HEK293 (cell line): ENCODE measurements at regions not wholly inside any gene's neighbourhood (a gene's known extent, or its start where the extent isn't known, plus 50 kb on each side); places are given as distances from the start of the nearest gene placed in this dataset.
"Not testable (repeated sequence)": the region's sequence is repeated elsewhere in the genome, so short reads cannot be mapped to it uniquely, and the experiment has no call there.

Experiments used
- CTCF ChIA-PET: fragments of 350-600 bp; formaldehyde crosslinking; extraction: SDS; loops from one replicate; lab custom pipeline; 2021; ENCODE audit warnings: antibody characterized with exemption; lab: Yijun Ruan, JAX
- POLR2A ChIA-PET: fragments of 300-600 bp; formaldehyde crosslinking; extraction: SDS; loops from one replicate; lab custom pipeline; 2020; ENCODE audit warnings: antibody characterized with exemption, inconsistent platforms; lab: Yijun Ruan, JAX
- H3K27ac ChIP-seq: fragments of 200-500 bp; sonication (Bioruptor generic); 2 replicates; pipeline ENCODE4 v1.5.1; 2014; ENCODE audit warnings: low read depth, low read length, control low read depth, inconsistent platforms; ENCODE audit errors: extremely low read depth
- H3K36me3 ChIP-seq, 2 experiments: fragments of 200-500 bp in 1 of 2; sonication (Bioruptor generic) in 1 of 2; 1 replicate in 1 of 2; 2 replicates in 1 of 2; pipeline ENCODE4 v1.5.1; 2014 to 2017; ENCODE audit warnings: inconsistent platforms in 2 of 2, low read length in 2 of 2; ENCODE audit not compliant: control insufficient read depth in 2 of 2, insufficient read depth in 1 of 2
- H3K4me1 ChIP-seq: fragments of 200-500 bp; sonication (Bioruptor generic); 2 replicates; pipeline ENCODE4 v1.5.1; 2014; ENCODE audit warnings: mild to moderate bottlenecking, low read length, inconsistent platforms; ENCODE audit not compliant: control insufficient read depth, insufficient read depth
- H3K4me3 ChIP-seq: 2 replicates; pipeline ENCODE4 v1.5.1; 2011; ENCODE audit warnings: low read depth, mild to moderate bottlenecking, control low read depth, low read length, moderate library complexity
- H3K9me3 ChIP-seq: fragments of 200-500 bp; sonication (Bioruptor generic); 2 replicates; pipeline ENCODE4 v1.5.1; 2014; ENCODE audit warnings: low read depth, low read length, inconsistent platforms; ENCODE audit not compliant: control insufficient read depth, insufficient read depth
- FEZF1 ChIP-seq: fragments of 450-650 bp; formaldehyde crosslinking; IDR thresholded peaks from 2 replicates; pipeline ENCODE4 v1.5.1; 2016; ENCODE audit warnings: missing biosample characterization, missing genetic modification characterization
- GFI1B ChIP-seq: fragments of 450-650 bp; formaldehyde crosslinking; IDR thresholded peaks from 2 replicates; pipeline ENCODE4 v1.5.1; 2016; ENCODE audit warnings: missing biosample characterization, missing genetic modification characterization
- GLI4 ChIP-seq: fragments of 450-650 bp; formaldehyde crosslinking; IDR thresholded peaks from 2 replicates; pipeline ENCODE4 v1.5.1; 2016; ENCODE audit warnings: missing biosample characterization, missing genetic modification characterization
- KLF7 ChIP-seq: fragments of 450-650 bp; formaldehyde crosslinking; IDR thresholded peaks from 2 replicates; pipeline ENCODE4 v1.5.1; 2016; ENCODE audit warnings: missing biosample characterization, missing genetic modification characterization, borderline replicate concordance
- ZNF114 ChIP-seq: fragments of 450-650 bp; formaldehyde crosslinking; IDR thresholded peaks from 2 replicates; pipeline ENCODE4 v1.5.0; 2017; ENCODE audit warnings: missing biosample characterization, missing genetic modification characterization
- ZNF121 ChIP-seq: fragments of 450-650 bp; formaldehyde crosslinking; IDR thresholded peaks from 2 replicates; pipeline ENCODE4 v1.5.1; 2016; ENCODE audit warnings: missing biosample characterization, missing genetic modification characterization
- ZNF138 ChIP-seq: fragments of 450-650 bp; formaldehyde crosslinking; IDR thresholded peaks from 2 replicates; pipeline ENCODE4 v1.5.1; 2016; ENCODE audit warnings: missing biosample characterization, missing genetic modification characterization, borderline replicate concordance
- ZNF16 ChIP-seq: fragments of 450-650 bp; formaldehyde crosslinking; IDR thresholded peaks from 2 replicates; pipeline ENCODE4 v1.5.1; 2016; ENCODE audit warnings: low read depth, missing biosample characterization, missing genetic modification characterization
- ZNF23 ChIP-seq: fragments of 450-650 bp; formaldehyde crosslinking; IDR thresholded peaks from 2 replicates; pipeline ENCODE4 v1.5.1; 2016; ENCODE audit warnings: missing biosample characterization, missing genetic modification characterization, borderline replicate concordance
- ZNF529 ChIP-seq: fragments of 450-650 bp; formaldehyde crosslinking; IDR thresholded peaks from 2 replicates; pipeline ENCODE4 v1.5.1; 2017; ENCODE audit warnings: missing genetic modification characterization, missing biosample characterization; ENCODE audit not compliant: insufficient replicate concordance
- ZNF555 ChIP-seq: fragments of 450-650 bp; formaldehyde crosslinking; conservative IDR thresholded peaks from 2 replicates; pipeline ENCODE4 v1.5.1; 2017; ENCODE audit warnings: missing biosample characterization, mild to moderate bottlenecking, missing genetic modification characterization, inconsistent platforms
- ZNF571 ChIP-seq: fragments of 450-650 bp; formaldehyde crosslinking; IDR thresholded peaks from 2 replicates; pipeline ENCODE4 v1.5.0; 2017; ENCODE audit warnings: missing biosample characterization, missing genetic modification characterization
- ZNF626 ChIP-seq: fragments of 450-650 bp; sonication (Bioruptor Pico); formaldehyde crosslinking; IDR thresholded peaks from 2 replicates; pipeline ENCODE4 v1.5.1; 2018; ENCODE audit warnings: missing biosample characterization, missing genetic modification characterization, inconsistent platforms
- TF ChIP-seq, protein P1 (sequence below): fragments of 450-650 bp; formaldehyde crosslinking; IDR thresholded peaks from 2 replicates; pipeline ENCODE4 v1.5.1; 2016; ENCODE audit warnings: missing biosample characterization, missing genetic modification characterization, borderline replicate concordance
- TF ChIP-seq, protein P2 (sequence below): fragments of 450-650 bp; formaldehyde crosslinking; IDR thresholded peaks from 2 replicates; pipeline ENCODE4 v1.5.1; 2016; ENCODE audit warnings: missing biosample characterization, missing genetic modification characterization, borderline replicate concordance
- TF ChIP-seq, protein P3 (sequence below): IDR thresholded peaks from 2 replicates; pipeline ENCODE4 v1.6.1; 2011; ENCODE audit warnings: mild to moderate bottlenecking, low read depth, low read length, borderline replicate concordance
- TF ChIP-seq, protein P4 (sequence below): fragments of 450-650 bp; formaldehyde crosslinking; IDR thresholded peaks from 2 replicates; pipeline ENCODE4 v1.5.1; 2016; ENCODE audit warnings: missing biosample characterization, missing genetic modification characterization

DNA sequence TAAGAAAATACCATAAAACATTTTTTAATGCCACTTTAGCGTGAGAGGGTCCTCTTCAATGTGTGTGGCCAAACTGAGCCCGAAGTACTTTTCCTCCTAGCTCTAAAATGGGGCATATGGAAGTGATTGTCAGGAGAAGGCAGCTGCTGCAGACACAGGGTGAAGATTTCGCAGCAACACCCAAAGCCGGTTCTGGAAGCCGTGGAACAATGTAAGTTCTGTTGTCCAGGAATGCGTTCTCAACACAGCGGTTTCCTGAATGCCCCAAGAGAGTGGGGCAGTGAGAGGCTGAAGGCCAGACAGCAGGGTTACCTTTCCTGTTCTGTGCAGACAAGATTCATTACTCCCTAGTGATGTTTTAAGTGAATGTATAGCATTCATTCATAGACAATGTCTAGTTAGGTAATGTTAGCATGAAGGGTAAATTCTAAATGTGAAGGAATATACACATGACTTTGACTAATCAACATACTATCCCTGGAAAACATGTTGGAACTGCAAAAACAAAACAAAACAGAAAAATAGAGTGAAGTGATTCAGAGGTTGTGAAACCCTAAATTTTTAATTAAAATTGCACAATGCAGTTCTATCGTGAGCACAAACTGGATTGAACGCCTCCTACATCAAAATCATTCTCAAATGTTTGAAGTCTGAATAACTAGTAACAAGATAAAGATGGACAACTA, 197.0 kb upstream of the SEMA6A start:
- CTCF ChIA-PET = interaction anchor here (0.7 kb wide), 1 partner anchor 10 kb away, joined by 3 read pairs; no protein-coding TSS in a partner anchor
- Histone ChIP-seq H3K9me3 (no peaks in the 10 kb centered on the region), H3K27ac (no peak overlapping the region), H3K4me1 (peaks cover 4% of the 10 kb centered on the region; the same call in 1 of the 2 replicates), H3K4me3 (no peak overlapping the region), H3K36me3 (no peaks in the 10 kb centered on the region)
- no peak for TF ChIP-seq GLI4 (tag by site-specific recombination)
- POLR2A ChIA-PET = no interaction called here

DNA sequence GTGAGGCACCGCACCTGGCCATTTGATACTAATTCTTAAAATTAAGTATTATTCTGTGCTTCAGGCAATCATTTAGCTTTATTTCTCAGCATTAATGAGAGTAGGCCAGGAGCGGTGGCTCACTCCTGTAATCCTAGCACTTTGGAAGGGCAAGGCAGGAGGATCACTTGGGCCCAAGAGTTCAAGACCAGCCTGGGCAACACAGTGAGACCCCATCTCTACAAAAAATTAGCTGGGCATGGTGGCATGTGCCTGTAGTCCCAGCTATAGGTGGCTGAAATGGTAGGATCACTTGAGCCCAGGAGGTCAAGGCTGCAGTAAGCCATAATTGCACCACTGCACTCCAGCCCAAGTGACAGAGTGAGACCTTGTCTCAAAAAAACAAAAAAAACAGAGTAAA, 195.3 kb upstream of the SEMA6A start:
- POLR2A ChIA-PET, H3K36me3 ChIP-seq, H3K4me3 ChIP-seq, H3K9me3 ChIP-seq, CTCF ChIA-PET, H3K27ac ChIP-seq: not testable (repeated sequence)
- TF ChIP-seq ZNF121 (tag by site-specific recombination) = peak; percentile 57; the same call in 1 of the 2 replicates
- H3K4me1 ChIP-seq = peaks cover 18% of the 10 kb centered on the region

DNA sequence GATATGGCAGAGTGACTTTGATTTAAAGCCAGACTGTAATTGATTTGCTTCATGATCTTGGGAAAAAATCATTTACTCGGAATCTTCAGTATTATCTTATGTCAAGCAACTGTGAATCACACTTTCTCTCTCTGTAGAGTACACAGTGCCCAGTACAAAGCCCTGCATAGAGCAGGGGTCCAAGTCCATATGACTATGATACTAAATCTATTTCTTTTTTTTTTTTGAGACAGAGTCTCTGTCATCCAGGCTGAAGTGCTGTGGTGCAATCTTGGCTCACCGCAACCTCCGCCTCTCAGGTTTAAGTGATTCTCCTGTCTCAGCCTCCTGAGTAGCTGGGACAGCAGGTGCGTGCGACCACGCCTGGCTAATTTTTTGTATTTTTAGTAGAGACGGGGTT, 194.8 kb upstream of the SEMA6A start:
- peaks cover 21% of the 10 kb centered on the region for H3K4me1 ChIP-seq
- CTCF ChIA-PET = no interaction called here
- no peak overlapping the region for H3K27ac ChIP-seq
- H3K9me3 ChIP-seq = no peaks in the 10 kb centered on the region
- no peaks in the 10 kb centered on the region for H3K36me3 ChIP-seq
- TF ChIP-seq, protein P1, sequence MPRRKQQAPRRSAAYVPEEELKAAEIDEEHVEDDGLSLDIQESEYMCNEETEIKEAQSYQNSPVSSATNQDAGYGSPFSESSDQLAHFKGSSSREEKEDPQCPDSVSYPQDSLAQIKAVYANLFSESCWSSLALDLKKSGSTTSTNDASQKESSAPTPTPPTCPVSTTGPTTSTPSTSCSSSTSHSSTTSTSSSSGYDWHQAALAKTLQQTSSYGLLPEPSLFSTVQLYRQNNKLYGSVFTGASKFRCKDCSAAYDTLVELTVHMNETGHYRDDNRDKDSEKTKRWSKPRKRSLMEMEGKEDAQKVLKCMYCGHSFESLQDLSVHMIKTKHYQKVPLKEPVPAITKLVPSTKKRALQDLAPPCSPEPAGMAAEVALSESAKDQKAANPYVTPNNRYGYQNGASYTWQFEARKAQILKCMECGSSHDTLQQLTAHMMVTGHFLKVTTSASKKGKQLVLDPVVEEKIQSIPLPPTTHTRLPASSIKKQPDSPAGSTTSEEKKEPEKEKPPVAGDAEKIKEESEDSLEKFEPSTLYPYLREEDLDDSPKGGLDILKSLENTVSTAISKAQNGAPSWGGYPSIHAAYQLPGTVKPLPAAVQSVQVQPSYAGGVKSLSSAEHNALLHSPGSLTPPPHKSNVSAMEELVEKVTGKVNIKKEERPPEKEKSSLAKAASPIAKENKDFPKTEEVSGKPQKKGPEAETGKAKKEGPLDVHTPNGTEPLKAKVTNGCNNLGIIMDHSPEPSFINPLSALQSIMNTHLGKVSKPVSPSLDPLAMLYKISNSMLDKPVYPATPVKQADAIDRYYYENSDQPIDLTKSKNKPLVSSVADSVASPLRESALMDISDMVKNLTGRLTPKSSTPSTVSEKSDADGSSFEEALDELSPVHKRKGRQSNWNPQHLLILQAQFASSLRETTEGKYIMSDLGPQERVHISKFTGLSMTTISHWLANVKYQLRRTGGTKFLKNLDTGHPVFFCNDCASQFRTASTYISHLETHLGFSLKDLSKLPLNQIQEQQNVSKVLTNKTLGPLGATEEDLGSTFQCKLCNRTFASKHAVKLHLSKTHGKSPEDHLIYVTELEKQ (tag by site-specific recombination) = no peak
- TF ChIP-seq ZNF114 (tag by site-specific recombination) = no peak
- TF ChIP-seq ZNF626 (tag by site-specific recombination) = no peak
- no peak for TF ChIP-seq ZNF138 (tag by site-specific recombination)
- TF ChIP-seq ZNF23 = no peak
- TF ChIP-seq KLF7 (tag by site-specific recombination) = no peak
- TF ChIP-seq ZNF555 (tag by site-specific recombination) = no peak
- TF ChIP-seq, protein P2, sequence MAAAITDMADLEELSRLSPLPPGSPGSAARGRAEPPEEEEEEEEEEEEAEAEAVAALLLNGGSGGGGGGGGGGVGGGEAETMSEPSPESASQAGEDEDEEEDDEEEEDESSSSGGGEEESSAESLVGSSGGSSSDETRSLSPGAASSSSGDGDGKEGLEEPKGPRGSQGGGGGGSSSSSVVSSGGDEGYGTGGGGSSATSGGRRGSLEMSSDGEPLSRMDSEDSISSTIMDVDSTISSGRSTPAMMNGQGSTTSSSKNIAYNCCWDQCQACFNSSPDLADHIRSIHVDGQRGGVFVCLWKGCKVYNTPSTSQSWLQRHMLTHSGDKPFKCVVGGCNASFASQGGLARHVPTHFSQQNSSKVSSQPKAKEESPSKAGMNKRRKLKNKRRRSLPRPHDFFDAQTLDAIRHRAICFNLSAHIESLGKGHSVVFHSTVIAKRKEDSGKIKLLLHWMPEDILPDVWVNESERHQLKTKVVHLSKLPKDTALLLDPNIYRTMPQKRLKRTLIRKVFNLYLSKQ (tag by site-specific recombination) = no peak
- TF ChIP-seq, protein P3, sequence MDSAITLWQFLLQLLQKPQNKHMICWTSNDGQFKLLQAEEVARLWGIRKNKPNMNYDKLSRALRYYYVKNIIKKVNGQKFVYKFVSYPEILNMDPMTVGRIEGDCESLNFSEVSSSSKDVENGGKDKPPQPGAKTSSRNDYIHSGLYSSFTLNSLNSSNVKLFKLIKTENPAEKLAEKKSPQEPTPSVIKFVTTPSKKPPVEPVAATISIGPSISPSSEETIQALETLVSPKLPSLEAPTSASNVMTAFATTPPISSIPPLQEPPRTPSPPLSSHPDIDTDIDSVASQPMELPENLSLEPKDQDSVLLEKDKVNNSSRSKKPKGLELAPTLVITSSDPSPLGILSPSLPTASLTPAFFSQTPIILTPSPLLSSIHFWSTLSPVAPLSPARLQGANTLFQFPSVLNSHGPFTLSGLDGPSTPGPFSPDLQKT = no peak
- no peak for TF ChIP-seq ZNF529 (tag by site-specific recombination)
- no peak for TF ChIP-seq ZNF16 (tag by site-specific recombination)
- no peak for TF ChIP-seq ZNF571 (tag by site-specific recombination)
- no peak for TF ChIP-seq GFI1B (tag by site-specific recombination)
- TF ChIP-seq, protein P4, sequence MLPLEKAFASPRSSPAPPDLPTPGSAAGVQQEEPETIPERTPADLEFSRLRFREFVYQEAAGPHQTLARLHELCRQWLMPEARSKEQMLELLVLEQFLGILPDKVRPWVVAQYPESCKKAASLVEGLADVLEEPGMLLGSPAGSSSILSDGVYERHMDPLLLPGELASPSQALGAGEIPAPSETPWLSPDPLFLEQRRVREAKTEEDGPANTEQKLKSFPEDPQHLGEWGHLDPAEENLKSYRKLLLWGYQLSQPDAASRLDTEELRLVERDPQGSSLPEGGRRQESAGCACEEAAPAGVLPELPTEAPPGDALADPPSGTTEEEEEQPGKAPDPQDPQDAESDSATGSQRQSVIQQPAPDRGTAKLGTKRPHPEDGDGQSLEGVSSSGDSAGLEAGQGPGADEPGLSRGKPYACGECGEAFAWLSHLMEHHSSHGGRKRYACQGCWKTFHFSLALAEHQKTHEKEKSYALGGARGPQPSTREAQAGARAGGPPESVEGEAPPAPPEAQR (tag by site-specific recombination) = no peak
- no peak for TF ChIP-seq FEZF1
- TF ChIP-seq, all 188 proteins: peak for 0
- POLR2A ChIA-PET = no interaction called here
- no peak overlapping the region for H3K4me3 ChIP-seq
